Activated CD4-positive, alpha-beta memory T cell treated with anti-CD3 and anti-CD28 coated beads for 36 hours (primary cell): ENCODE measurements at regions not wholly inside any gene's neighbourhood (a gene's known extent, or its start where the extent isn't known, plus 50 kb on each side); places are given as distances from the start of the nearest gene placed in this dataset.

Source experiments
- CTCF ChIA-PET: fragments of 350-600 bp; sonication (Branson Sonifier 250); formaldehyde crosslinking; loops from one replicate; lab custom pipeline; 2021; ENCODE audit warnings: antibody characterized with exemption, inconsistent platforms; lab: Charles Lee
- POLR2A ChIA-PET: fragments of 350-600 bp; sonication (Branson Sonifier 250); formaldehyde crosslinking; loops from one replicate; lab custom pipeline; 2021; ENCODE audit warnings: antibody characterized with exemption; lab: Charles Lee
- DNase-seq: peaks from one replicate; pipeline ENCODE4 v3.0.0-alpha.2; 2020
- H3K27ac Mint-ChIP-seq: one replicate; pipeline ENCODE4 v1.8.0; 2021; ENCODE audit warnings: mixed read lengths
- H3K27me3 Mint-ChIP-seq: one replicate; pipeline ENCODE4 v1.8.0; 2021; ENCODE audit warnings: mixed read lengths
- H3K36me3 Mint-ChIP-seq: one replicate; pipeline ENCODE4 v1.8.0; 2021; ENCODE audit warnings: mixed read lengths
- H3K4me1 Mint-ChIP-seq: one replicate; pipeline ENCODE4 v1.8.0; 2021; ENCODE audit warnings: low read depth, mixed read lengths
- H3K4me3 Mint-ChIP-seq: one replicate; pipeline ENCODE4 v1.8.0; 2021; ENCODE audit warnings: mild to moderate bottlenecking, mixed read lengths
- H3K9me3 Mint-ChIP-seq: one replicate; pipeline ENCODE4 v1.8.0; 2021; ENCODE audit warnings: mixed read lengths
- intact Hi-C: fragments of 100-400 bp; cut with micrococcal nuclease; formaldehyde crosslinking; loops from one replicate; pipeline ENCODE4 v1.15.1; 2023

DNA sequence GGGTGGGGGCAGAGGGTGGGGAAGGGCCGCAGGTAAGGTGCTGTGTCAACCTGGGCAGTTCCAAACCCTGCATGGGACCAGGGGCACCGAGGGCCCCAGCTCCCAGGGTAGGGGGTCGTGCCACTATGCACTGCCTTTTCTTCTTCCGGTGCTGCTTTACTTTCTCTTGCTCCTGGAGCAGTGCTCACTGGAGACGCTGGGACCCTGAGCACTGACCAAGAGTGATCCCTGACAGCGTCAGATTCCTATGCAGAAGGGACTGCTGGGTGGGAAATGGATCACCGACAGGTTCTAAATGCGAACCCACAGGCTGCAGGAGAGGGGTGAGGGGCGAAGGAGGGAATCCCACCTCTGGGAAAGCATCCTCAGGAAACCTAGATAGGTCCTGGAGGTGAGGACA, 470.1 kb downstream of the SOX9 start:
- DNase-seq = no peak
- H3K4me3 Mint-ChIP-seq = peak overlapping the region; percentile 82
- ChIA-PET POLR2A (interaction anchor here (1.1 kb wide), 1 partner anchor 642 kb away, joined by 3 read pairs; a partner anchor contains a TSS), CTCF (interaction anchor here (1.3 kb wide), 1 partner anchor 34 kb away, joined by 4 read pairs; no protein-coding TSS in a partner anchor)
- no peaks in the 10 kb centered on the region for H3K36me3 Mint-ChIP-seq
- H3K27me3 Mint-ChIP-seq = peaks cover 31% of the 10 kb centered on the region
- peaks cover 35% of the 10 kb centered on the region for H3K4me1 Mint-ChIP-seq
- H3K27ac Mint-ChIP-seq = no peak overlapping the region
- intact Hi-C loops = no loop called here
- no peaks in the 10 kb centered on the region for H3K9me3 Mint-ChIP-seq

- H3K36me3 Mint-ChIP-seq = no peaks in the 10 kb centered on the region
- peak; percentile 33 for DNase-seq
- peak overlapping the region; percentile 82 for H3K4me3 Mint-ChIP-seq
- H3K4me1 Mint-ChIP-seq = peaks cover 35% of the 10 kb centered on the region
- H3K9me3 Mint-ChIP-seq = no peaks in the 10 kb centered on the region
- POLR2A ChIA-PET = interaction anchor here (0.8 to 1.1 kb wide), 2 partner anchors 641 to 722 kb away, joined by 3 read pairs; a partner anchor contains a TSS
- H3K27ac Mint-ChIP-seq = no peak overlapping the region
- H3K27me3 Mint-ChIP-seq = peaks cover 31% of the 10 kb centered on the region
- CTCF ChIA-PET = interaction anchor here (1.0 to 1.9 kb wide), 4 partner anchors 31 to 136 kb away, joined by 3 to 6 read pairs (median 4); no protein-coding TSS in a partner anchor
- intact Hi-C loops = loop anchor here (2.0 kb wide), 1 partner anchor 31 kb away; no protein-coding TSS in a partner anchor
Measured at GRCh38 chr17:72591289-72592241, 470.7 kb downstream of the SOX9 start.

GRCh38 chr17:72592242-72592966, 471.6 kb downstream of the SOX9 start:
- Mint-ChIP-seq H3K27me3 (peaks cover 35% of the 10 kb centered on the region), H3K9me3 (no peaks in the 10 kb centered on the region), H3K36me3 (no peaks in the 10 kb centered on the region), H3K4me1 (peaks cover 32% of the 10 kb centered on the region), H3K27ac (no peak overlapping the region), H3K4me3 (peak overlapping the region; percentile 82)
- POLR2A ChIA-PET = interaction anchor here (0.8 kb wide), 1 partner anchor 721 kb away, joined by 3 read pairs; no protein-coding TSS in a partner anchor
- CTCF ChIA-PET = interaction anchor here (1.0 to 1.9 kb wide), 3 partner anchors 32 to 135 kb away, joined by 3 to 6 read pairs (median 3); no protein-coding TSS in a partner anchor
- peak; percentile 78 for DNase-seq
- intact Hi-C loops = loop anchor here (2.0 kb wide), 1 partner anchor 32 kb away; no protein-coding TSS in a partner anchor

DNA sequence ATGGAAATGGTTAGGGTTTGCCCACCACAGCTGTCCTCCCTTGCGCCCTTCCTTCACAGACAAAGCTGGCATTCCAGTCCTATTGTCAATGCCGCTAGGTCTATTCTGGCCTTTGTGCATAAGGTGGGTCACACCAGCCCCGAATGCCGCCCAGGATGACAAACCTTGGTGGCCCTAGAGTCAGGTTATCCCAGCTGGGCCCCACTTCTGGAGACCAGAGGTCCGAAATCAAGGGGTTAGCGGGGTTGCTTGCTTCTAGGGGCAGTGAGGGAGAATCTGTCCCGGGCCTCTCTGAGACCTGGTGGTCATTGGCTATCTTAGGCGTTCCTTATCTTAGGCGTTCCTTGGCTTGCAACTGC, 472.1 kb downstream of the SOX9 start:
- ChIA-PET CTCF (interaction anchor here (1.5 to 1.9 kb wide), 2 partner anchors 33 to 134 kb away, joined by 3 to 6 read pairs; no protein-coding TSS in a partner anchor), POLR2A (no interaction called here)
- Mint-ChIP-seq H3K27ac (no peak overlapping the region), H3K9me3 (no peaks in the 10 kb centered on the region), H3K4me3 (no peak overlapping the region), H3K4me1 (peaks cover 27% of the 10 kb centered on the region), H3K27me3 (peaks cover 35% of the 10 kb centered on the region), H3K36me3 (no peaks in the 10 kb centered on the region)
- intact Hi-C loops = loop anchor here (2.0 kb wide), 1 partner anchor 32 kb away; no protein-coding TSS in a partner anchor
- DNase-seq = no peak

DNA sequence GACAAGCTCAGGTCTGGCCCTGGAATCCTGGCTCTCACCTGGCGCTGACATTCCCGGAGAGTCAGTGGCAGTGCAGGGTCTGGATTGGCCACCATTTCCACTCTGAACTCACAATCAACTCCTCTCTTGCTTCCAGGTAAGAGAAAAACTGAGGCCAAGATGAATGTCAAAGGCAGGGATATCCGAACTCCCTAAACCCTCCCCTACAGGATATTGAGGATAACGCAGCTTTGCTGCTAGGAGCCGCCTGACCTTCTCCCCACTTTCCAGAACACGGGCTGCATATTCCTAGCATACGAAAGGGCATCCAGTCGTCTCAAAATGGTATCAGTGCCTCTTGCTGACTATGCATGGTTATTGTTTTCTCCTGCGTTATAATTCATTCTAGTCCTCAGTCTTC, 473.4 kb downstream of the SOX9 start:
- Mint-ChIP-seq H3K27me3 (peaks cover 24% of the 10 kb centered on the region), H3K27ac (no peak overlapping the region), H3K4me3 (no peak overlapping the region), H3K9me3 (no peaks in the 10 kb centered on the region), H3K4me1 (peaks cover 14% of the 10 kb centered on the region), H3K36me3 (no peaks in the 10 kb centered on the region)
- intact Hi-C loops = no loop called here
- CTCF ChIA-PET = no interaction called here
- POLR2A ChIA-PET = no interaction called here
- DNase-seq = no peak
